Small intestine (tissue), 7 donors: ENCODE measurements at regions not wholly inside any gene's neighbourhood (a gene's known extent, or its start where the extent isn't known, plus 50 kb on each side); places are given as distances from the start of the nearest gene placed in this dataset.
A peak's percentile ranks its signal among the peaks of the same experiment; 100 is the strongest.

ENCODE experiments used
- DNase-seq, 2 donors: peaks; one replicate each; pipeline versions ENCODE4 v3.0.0 to v3.0.0-alpha.2; 2013
- FAIRE-seq: peaks from 2 replicates; lab custom pipeline; 2012; peaks lifted over from hg19 to GRCh38; lab: Jason Lieb, UNC
- H3K27ac ChIP-seq, 3 donors: one replicate each; pipeline ENCODE4 v1.5.1; 2013; ENCODE audit warnings: low read length in 2 of 3, mild to moderate bottlenecking in 2 of 3, control low read depth in 1 of 3, inconsistent platforms in 1 of 3, low read depth in 1 of 3, moderate library complexity in 1 of 3
- H3K27me3 ChIP-seq, 3 donors: one replicate each; pipeline ENCODE4 v1.6.1; 2013; ENCODE audit warnings: low read length in 3 of 3, inconsistent platforms in 1 of 3; ENCODE audit not compliant: control insufficient read depth in 3 of 3, insufficient read depth in 3 of 3
- H3K36me3 ChIP-seq, 3 donors: one replicate each; pipeline ENCODE4 v1.6.1; 2013; ENCODE audit warnings: low read length in 3 of 3, inconsistent platforms in 1 of 3, low read depth in 1 of 3, mild to moderate bottlenecking in 1 of 3, moderate library complexity in 1 of 3; ENCODE audit not compliant: control insufficient read depth in 3 of 3, insufficient read depth in 2 of 3
- H3K4me1 ChIP-seq, 3 donors: one replicate each; pipeline ENCODE4 v1.6.1; 2013; ENCODE audit warnings: low read length in 2 of 3, inconsistent platforms in 1 of 3, low read depth in 1 of 3, mild to moderate bottlenecking in 1 of 3, moderate library complexity in 1 of 3; ENCODE audit not compliant: control insufficient read depth in 3 of 3, insufficient read depth in 2 of 3
- H3K4me3 ChIP-seq, 3 donors: one replicate each; pipeline ENCODE4 v1.5.1; 2013; ENCODE audit warnings: low read length in 3 of 3, control low read depth in 1 of 3, inconsistent platforms in 1 of 3, low read depth in 1 of 3, mild to moderate bottlenecking in 1 of 3, moderate library complexity in 1 of 3
- H3K9me3 ChIP-seq, 2 donors: one replicate each; pipeline ENCODE4 v1.6.1; 2013; ENCODE audit warnings: low read depth in 1 of 2, low read length in 1 of 2; ENCODE audit not compliant: control insufficient read depth in 2 of 2, insufficient read depth in 1 of 2
- WGBS, 3 donors: extraction: QIAGEN DNeasy Blood & Tissue Kit; methylation state at CpG; one replicate each; pipeline ENCODE4 v1.1.7; 2013; 5-methylcytosine and 5-hydroxymethylcytosine counted together
- donor health status: healthy with polysubstance abuse.
- donor health status: control.
- donor health status: control.
- donor health status: Bipolar disorder and iron deficiency.
- donor health status: healthy.

DNA sequence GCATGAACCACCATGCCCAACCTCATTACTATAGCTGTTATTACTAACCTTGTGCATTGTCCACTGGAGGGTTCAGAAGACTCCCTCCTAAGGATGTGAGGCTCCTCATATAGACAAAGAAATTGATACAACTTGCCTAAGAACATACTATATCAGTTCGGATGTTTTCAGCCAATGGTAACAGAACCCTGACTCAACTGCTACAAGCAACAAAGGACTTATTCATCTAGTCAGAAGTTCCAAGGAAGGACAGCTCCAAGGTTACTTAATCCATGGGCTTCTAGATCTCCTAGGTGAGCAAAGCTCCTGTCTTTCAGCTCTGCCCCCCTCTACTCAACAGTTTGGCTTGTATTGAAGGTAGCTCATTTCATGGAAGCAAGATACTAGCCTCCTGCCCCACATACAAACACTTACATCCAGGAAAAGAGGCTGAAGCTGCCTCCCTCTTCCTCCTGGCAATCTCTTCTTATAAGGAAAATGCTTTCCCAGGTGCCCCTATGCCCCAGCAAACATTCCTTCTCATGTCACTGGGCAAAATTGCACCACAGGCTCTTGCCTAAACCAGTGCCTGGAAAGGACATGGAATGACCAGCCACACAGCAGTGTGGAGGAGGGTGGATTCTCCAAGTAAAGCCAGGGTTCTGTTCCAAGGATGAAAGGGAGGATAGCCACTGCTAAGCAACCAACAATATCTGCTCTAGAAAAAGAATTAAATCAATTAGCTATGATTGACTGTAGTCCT is 497.8 kb downstream of the FOXO1 start:
- H3K27ac ChIP-seq, result no peak overlapping the region
- peaks cover 0 to 4% (median 0%) of the 10 kb centered on the region in 3 donors for H3K4me1 ChIP-seq
- FAIRE-seq (no peak), DNase-seq (no peak)
- peaks cover 0 to 61% (median 6%) of the 10 kb centered on the region in 3 donors for H3K27me3 ChIP-seq
- no peaks in the 10 kb centered on the region for H3K9me3 ChIP-seq
- no peak overlapping the region for H3K4me3 ChIP-seq
- whole genome bisulfite sequencing, 3 donors, result 68 to 91% (median 87%) methylated on average over 1 of the region's 1 CpG
- no peaks in the 10 kb centered on the region for H3K36me3 ChIP-seq

DNA sequence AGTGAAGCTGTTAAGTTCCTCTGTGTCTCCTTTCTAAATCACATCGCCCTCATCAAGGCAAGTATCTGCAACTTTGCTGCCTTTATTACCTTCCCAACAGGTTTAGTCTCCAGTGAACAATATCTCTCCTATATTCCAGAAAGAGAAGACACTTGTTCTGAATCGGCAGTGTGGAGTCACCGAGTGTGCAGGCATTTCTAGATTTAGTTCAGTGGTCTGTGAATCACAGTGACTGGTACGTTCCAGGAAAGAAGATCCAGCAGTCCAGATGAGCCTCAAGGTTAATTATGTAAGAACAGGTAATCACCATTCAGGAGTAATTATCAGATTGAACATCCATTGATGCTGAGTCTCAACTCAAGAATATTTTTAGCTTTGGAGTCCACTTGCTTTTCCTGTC is 497.0 kb downstream of the FOXO1 start:
- Histone ChIP-seq H3K9me3 (no peaks in the 10 kb centered on the region), H3K4me1 (peaks cover 0 to 4% (median 0%) of the 10 kb centered on the region in 3 donors), H3K27me3 (peaks cover 0 to 64% (median 6%) of the 10 kb centered on the region in 3 donors), H3K36me3 (no peaks in the 10 kb centered on the region), H3K4me3 (no peak overlapping the region), H3K27ac (no peak overlapping the region)
- WGBS, 3 donors, result 86 to 92% (median 86%) methylated on average over 4 of the region's 4 CpGs
- DNase-seq (no peak), FAIRE-seq (no peak)

DNA sequence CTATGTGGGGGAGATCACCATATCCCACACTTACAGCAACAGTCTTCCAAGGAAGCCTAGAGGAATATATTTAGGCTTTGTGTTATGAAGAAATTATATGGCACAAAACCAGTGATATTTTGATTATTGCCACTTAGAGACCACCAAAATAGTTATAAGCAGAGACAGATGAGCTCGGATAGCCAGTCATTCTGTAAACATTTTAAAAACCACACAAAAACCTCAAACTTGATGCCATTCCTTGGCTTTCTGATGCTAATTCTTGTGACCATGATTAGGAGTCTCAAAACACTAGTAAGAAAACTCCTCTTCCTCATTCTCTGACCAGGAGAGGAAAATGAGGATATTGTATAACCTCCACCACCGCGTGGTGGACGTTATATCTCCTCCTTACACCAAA is 496.4 kb downstream of the FOXO1 start:
- DNase-seq (no peak), FAIRE-seq (no peak)
- Histone ChIP-seq H3K4me3 (no peak overlapping the region), H3K27ac (no peak overlapping the region), H3K4me1 (peaks cover 0 to 4% (median 0%) of the 10 kb centered on the region in 3 donors), H3K36me3 (no peaks in the 10 kb centered on the region), H3K9me3 (no peaks in the 10 kb centered on the region), H3K27me3 (peaks cover 0 to 66% (median 6%) of the 10 kb centered on the region in 3 donors)
- 82 to 92% (median 90%) methylated on average over 4 of the region's 4 CpGs for WGBS, 3 donors

DNA sequence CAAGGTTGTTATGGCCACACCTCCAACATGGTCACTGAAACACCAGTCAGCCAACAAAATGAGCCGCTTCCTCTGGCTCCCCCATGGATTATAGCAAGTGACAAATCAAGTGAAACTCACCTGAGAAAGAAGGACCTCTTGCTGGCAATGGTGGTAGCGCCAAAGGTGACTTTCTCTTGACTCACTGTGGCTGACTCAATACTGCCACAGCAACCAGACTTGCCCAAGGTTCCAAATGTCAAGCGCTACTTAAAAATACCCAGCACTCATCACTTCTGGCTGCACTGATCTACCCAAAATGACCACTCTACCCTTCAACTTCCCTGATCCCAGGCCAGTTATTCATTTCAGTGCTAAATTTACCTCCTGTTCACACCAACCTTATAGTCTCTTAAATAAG is 495.5 kb downstream of the FOXO1 start:
- 92 to 98% (median 97%) methylated on average over 3 of the region's 3 CpGs for WGBS, 3 donors
- Histone ChIP-seq H3K4me1 (peaks cover 0 to 4% (median 0%) of the 10 kb centered on the region in 3 donors), H3K4me3 (no peak overlapping the region), H3K27ac (no peak overlapping the region), H3K36me3 (no peaks in the 10 kb centered on the region), H3K9me3 (no peaks in the 10 kb centered on the region), H3K27me3 (peaks cover 0 to 62% (median 6%) of the 10 kb centered on the region in 3 donors)
- no peak for FAIRE-seq
- DNase-seq, result no peak

DNA sequence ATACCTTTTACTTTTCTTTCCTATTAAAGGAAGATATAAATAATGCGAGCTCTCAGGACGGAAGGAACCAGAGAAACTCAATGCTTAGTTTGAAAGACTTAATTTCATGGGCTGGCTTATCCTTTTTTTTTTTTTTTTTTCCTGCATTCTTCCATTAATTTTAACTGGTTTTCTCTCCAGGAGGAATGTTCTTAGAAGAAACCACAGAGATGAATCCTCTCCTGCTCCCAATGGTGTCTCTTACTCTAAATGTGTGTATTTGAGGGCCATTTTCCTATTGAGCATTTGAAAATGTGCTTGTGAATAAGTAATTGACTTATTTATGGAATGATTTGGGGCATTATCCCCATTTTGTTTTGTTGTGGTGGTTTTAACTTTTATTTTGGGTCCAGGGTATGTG is 494.9 kb downstream of the FOXO1 start:
- Histone ChIP-seq H3K27me3 (peaks cover 0 to 59% (median 6%) of the 10 kb centered on the region in 3 donors), H3K36me3 (no peaks in the 10 kb centered on the region), H3K27ac (no peak overlapping the region), H3K9me3 (no peaks in the 10 kb centered on the region), H3K4me1 (peaks cover 0 to 4% (median 0%) of the 10 kb centered on the region in 3 donors), H3K4me3 (no peak overlapping the region)
- 93 to 100% (median 97%) methylated on average over 2 of the region's 2 CpGs for WGBS, 3 donors
- no peak for FAIRE-seq
- no peak for DNase-seq

DNA sequence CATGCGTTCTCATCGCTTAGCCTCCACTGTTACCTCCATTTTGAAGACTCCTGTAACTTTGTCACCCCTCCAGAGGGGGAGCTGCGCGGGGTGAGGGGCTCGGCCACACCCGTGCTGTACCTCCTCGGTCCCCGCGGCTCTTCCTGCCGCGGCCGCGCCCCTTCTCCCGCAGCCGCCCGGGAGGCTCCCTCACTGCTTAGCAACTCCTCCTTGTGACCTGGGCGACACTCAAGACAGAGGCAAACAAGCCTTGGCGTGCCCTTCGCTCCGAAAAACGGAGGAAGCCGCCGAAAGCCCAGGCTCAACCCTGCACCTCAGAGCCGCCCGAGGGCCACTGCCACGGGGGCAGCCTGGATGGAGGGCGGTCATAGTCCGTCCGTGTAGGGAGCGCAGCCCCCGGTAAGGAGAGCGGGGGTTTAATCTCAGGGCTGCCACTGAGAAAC is 494.3 kb downstream of the FOXO1 start:
- DNase-seq (peak in 1 of 2 donors; percentile 46), FAIRE-seq (no peak)
- WGBS, 3 donors, result 14 to 26% (median 24%) methylated on average over 29 to 32 of the region's 32 CpGs
- H3K27me3 ChIP-seq, result peaks cover 0 to 54% (median 6%) of the 10 kb centered on the region in 3 donors
- no peak overlapping the region for H3K4me3 ChIP-seq
- H3K27ac ChIP-seq, result no peak overlapping the region
- H3K4me1 ChIP-seq, result peaks cover 0 to 4% (median 0%) of the 10 kb centered on the region in 3 donors
- no peaks in the 10 kb centered on the region for H3K36me3 ChIP-seq
- no peaks in the 10 kb centered on the region for H3K9me3 ChIP-seq

DNA sequence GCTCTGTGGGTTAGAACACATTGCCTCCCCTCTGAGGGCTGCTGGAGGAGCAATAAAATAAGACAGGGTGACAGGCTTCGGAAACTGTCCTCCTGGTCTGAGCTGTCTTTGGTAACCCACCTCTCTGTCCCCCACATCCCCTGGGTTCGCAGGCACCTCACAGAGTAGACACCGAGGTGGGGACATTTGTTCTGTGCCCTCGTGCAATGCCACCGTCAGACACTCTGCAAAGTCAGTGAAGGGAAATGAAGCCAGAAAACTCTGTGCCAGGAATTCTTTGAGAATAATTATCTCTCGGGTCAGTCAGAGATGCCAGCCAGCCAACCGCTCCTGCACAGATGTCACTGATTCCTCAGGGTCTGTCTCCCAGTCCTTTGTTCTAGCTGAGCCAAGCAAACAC is 493.6 kb downstream of the FOXO1 start:
- FAIRE-seq, result no peak
- no peak overlapping the region for H3K4me3 ChIP-seq
- H3K27me3 ChIP-seq, result peaks cover 0 to 48% (median 6%) of the 10 kb centered on the region in 3 donors

DNA sequence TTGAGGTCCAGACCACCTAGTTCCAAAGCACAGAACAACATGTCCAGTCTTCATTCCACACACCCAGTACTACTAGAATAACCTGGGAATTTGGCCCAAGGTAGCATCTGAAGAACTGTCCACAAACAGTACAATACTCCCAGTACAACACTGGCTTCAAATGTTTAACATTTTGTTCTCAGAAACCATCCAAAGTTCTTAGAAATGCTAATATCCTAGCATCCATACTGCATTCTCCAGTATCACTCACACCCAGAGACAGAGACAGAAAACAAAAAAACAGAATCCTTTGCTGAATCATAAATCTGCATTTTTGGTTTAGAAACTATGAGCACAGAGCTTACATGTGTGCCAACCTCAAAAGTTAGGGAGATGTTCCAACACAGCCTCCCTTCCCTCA is 490.8 kb downstream of the FOXO1 start:
- no peak for FAIRE-seq
- no peaks in the 10 kb centered on the region for H3K36me3 ChIP-seq
- peaks cover 0 to 4% (median 0%) of the 10 kb centered on the region in 3 donors for H3K4me1 ChIP-seq
- no peak overlapping the region for H3K27ac ChIP-seq
- H3K27me3 ChIP-seq, result peaks cover 0 to 33% (median 6%) of the 10 kb centered on the region in 3 donors
- no peaks in the 10 kb centered on the region for H3K9me3 ChIP-seq
- no peak overlapping the region for H3K4me3 ChIP-seq
- no peak for DNase-seq

More for the DNA sequence above, 493.6 kb downstream of the FOXO1 start:
- 64 to 83% (median 65%) methylated on average over 7 of the region's 7 CpGs for WGBS, 3 donors
- H3K9me3 ChIP-seq, result no peaks in the 10 kb centered on the region
- H3K27ac ChIP-seq, result no peak overlapping the region
- no peaks in the 10 kb centered on the region for H3K36me3 ChIP-seq
- H3K4me1 ChIP-seq, result peaks cover 0 to 4% (median 0%) of the 10 kb centered on the region in 3 donors
- no peak for DNase-seq
